GM12872 (cell line): ENCODE measurements at regions not wholly inside any gene's neighbourhood (a gene's known extent, or its start where the extent isn't known, plus 50 kb on each side); places are given as distances from the start of the nearest gene placed in this dataset.

Source experiments
- CTCF ChIP-seq: IDR thresholded peaks from 3 replicates; pipeline ENCODE4 v1.5.1; 2011; ENCODE audit warnings: low read depth, mild to moderate bottlenecking, low read length, moderate library complexity; ENCODE audit not compliant: insufficient read depth

GRCh38 chr10:53022611-53023088 is 250.1 kb upstream of the MBL2 start:
- no peak for TF ChIP-seq CTCF

GRCh38 chr10:53013201-53013810 is 240.7 kb upstream of the MBL2 start:
- no peak for TF ChIP-seq CTCF

- no peak for TF ChIP-seq CTCF
Observed at GRCh38 chr10:53009961-53010907, 237.7 kb upstream of the MBL2 start.

- TF ChIP-seq CTCF = no peak
Observed at GRCh38 chr10:53007527-53007842, 234.9 kb upstream of the MBL2 start.

GRCh38 chr10:53006663-53007526 is 234.3 kb upstream of the MBL2 start:
- no peak for TF ChIP-seq CTCF

- no peak for TF ChIP-seq CTCF
Observed at GRCh38 chr10:53005612-53006345, 233.2 kb upstream of the MBL2 start.
